GM21526 (cell line): ENCODE measurements at regions not wholly inside any gene's neighbourhood (a gene's known extent, or its start where the extent isn't known, plus 50 kb on each side); places are given as distances from the start of the nearest gene placed in this dataset.

Experiments
- ATAC-seq: cut with Tn5 transposase; IDR thresholded peaks from one replicate; pipeline ENCODE4 v1.9.1; 2021; ENCODE audit warnings: moderate library complexity; ENCODE audit not compliant: unreplicated experiment, low FRiP score

GRCh38 chr5:143761663-143762062 lies 50.3 kb upstream of the HMHB1 start:
- ATAC-seq = no peak

DNA sequence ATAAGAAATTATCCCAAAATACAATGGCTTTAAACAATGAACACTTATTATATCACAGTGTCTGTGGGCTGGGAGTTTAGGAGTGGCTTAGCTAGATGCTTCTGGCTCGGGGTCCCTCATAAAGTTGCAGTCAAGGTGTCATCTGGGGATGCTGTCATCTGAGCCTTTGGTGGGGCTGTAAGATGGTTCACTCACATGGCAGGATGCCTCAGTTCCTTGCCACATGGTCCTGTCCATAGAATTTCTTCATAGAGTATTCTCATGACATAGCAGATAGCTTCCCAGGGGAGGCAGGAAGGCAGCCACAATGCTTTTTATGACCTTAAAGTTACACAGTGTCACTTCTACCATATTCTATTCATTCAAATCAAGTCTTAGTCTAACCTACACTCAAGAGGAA lies 51.2 kb upstream of the HMHB1 start:
- ATAC-seq = no peak

DNA sequence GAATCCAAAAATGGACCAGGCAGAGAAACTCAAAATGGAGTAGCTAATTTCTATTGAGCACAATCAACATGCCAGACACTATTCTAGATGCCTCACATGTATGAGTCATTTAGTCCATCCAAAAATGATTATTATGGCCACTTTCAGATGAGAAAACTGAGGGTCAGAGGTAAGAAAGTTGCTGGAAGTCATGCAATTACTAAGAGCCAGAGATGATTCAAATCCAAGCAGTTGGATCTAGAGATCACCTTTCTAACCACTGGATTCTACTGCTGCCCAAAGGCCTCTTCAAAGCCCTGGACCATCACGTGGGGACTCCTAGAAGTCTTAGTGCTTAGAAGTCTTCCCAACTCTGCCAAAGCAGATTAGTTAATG lies 51.8 kb upstream of the HMHB1 start:
- no peak for ATAC-seq

DNA sequence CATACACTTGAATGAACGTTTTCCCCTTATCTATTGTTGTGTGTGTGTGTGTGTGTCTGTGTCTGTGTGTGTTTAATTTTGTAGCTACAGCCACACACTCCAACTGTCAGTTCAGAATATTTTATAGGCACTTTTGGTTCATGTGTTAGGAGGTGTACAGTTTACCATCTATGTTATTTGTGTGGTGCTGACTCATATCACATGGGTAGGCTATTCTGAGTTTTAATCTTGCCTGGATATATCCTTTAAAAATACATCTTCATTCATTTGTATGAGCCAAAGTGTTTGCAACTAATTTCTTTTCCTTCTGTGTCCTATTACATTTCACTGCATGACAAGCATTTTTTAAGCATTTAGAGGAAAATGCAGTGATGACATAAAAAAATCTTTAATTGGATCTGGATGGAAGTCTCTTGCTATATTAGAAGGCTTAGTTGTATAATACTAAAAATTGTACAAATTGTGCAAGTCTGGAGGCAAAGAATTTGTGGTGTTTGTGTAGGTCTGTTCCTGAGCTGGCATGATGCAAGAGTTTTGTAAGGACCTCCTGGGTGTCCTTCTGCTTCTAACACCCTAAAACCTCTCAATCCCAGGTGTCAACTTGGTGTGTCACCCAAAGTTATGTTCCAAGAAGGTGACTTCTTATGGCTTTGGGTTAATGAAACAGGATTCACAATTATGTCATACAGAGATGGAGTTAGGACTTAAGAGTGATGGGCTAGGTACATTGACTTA lies 52.4 kb upstream of the HMHB1 start:
- ATAC-seq = peak; percentile 26

DNA sequence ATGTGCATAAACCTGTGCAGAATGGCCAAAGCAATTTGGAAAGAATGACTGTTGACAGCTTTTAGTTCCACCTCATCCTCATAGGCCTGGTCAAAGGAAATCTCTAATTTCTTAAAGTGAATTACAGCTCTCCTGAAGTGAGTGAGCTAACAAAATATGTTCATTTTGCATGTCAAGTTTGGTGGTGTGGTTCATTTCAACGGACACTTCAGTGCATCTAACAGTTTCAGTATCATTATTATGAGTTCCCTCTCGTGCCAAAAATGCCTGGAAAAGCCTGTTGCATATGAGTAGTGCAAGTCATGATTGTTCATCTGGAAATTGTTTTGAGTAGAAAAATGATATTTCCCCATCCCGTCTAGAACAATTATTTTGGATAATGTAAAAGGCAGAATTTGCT lies 53.2 kb upstream of the HMHB1 start:
- ATAC-seq = peak; percentile 62

GRCh38 chr5:143758015-143758414 lies 53.9 kb upstream of the HMHB1 start:
- no peak for ATAC-seq

DNA sequence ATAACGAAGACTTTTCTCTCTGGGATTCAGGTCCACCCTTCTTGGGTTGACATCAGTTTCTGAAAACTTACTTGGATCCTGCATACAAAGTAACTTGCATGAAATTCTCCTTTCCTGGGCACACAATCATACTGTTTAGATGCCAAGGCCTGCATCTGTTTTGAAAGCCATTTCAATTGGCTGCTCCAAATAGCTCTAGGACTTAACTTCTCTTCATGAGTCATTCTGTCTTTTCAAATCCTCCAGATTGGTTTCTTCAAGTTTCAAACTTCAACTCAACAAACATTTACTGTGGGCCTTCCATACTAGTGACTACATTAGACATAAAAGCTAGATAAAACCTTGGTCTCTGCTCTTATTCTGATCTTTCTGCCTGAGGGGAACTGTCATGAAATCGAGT lies 54.8 kb upstream of the HMHB1 start:
- ATAC-seq = no peak

DNA sequence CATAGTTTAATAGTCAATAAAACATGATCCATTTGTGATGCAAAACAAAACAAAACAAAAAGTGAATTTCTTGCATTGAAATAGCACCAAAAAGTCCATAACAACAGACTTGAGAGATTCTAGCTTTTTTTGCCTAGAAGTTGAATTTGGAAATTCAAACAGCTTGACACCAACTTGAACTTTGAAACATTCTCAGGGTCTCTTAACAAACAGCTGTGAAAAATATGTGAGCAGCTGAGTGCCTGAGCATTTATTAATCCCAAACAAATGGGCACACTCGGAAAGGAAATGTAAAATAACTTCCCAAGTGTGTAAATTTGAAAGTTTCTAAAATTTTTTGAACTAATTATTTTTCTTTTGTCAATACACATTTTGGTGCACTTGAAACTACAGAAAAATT lies 56.0 kb upstream of the HMHB1 start:
- no peak for ATAC-seq

GRCh38 chr5:143752165-143752850 lies 59.7 kb upstream of the HMHB1 start:
- ATAC-seq = no peak

GRCh38 chr5:143751342-143751741 lies 60.6 kb upstream of the HMHB1 start:
- ATAC-seq = no peak

DNA sequence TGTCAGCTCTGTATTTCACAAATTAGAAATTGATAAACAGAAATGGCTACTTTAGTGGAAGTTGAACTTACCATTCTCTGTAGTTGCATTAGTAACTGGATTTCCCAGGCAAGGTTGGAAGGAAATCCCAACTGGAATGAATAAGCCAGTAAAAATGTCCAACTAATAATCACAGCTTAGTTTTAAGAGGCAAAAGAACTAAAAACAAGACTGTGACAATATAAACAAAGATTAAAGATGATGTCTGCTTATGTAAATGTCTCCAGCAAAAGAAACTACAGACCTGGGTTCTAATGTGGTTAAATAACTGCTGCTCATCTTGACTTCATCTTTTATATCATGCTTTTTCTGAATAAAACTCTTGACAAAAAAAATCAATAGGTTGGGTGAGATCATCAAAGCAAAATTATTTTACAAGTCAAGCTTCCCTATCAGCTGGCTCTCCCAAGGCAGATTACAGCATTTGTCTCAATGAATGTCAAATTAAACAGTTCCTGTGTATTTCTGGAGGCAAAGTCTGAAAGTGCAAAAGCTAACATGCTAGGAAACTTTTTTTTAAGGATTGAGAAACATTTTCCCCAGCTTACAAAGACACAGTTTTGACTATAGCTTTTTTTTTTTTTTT lies 62.3 kb upstream of the HMHB1 start:
- no peak for ATAC-seq

- no peak for ATAC-seq
Measured at GRCh38 chr5:143748516-143748915, 63.4 kb upstream of the HMHB1 start.

DNA sequence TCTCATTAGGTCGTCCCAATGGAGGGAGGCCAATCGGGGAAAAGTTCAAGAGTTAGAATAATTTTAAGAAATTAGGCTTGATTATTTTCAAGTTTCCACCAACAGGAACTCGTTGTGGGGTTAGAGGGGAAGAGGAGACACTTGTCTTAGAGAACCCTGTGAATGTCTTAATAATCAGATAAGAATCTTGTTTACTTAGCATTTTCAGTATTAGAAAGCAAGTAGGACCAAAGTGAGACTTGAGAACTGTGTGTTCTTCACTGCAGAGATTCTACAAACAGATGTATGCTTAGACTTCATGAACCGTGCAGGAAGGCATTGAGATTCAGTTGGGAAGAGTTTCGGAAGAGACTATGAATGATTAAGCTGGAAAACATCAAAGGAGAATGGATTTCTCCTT lies 69.0 kb upstream of the HMHB1 start:
- no peak for ATAC-seq

DNA sequence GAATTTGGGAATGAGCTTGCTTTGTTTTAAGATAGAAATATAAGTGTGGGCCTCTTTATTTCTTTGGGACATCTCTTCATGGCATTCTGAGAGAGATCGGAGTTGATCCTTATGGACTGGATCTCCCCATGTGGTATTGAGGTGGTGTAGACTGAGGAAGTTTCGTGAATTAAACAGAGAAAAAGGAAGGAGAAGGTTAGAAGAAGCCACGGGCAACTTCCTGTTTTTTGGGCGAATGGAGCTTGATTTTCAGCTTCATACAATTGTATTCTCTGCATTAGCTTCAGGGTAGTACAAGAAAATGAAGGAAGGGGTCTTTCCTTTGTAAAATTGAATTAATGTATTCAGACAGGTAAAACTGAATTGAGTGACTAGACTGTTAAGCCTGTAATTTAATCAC lies 70.5 kb upstream of the HMHB1 start:
- ATAC-seq = no peak

DNA sequence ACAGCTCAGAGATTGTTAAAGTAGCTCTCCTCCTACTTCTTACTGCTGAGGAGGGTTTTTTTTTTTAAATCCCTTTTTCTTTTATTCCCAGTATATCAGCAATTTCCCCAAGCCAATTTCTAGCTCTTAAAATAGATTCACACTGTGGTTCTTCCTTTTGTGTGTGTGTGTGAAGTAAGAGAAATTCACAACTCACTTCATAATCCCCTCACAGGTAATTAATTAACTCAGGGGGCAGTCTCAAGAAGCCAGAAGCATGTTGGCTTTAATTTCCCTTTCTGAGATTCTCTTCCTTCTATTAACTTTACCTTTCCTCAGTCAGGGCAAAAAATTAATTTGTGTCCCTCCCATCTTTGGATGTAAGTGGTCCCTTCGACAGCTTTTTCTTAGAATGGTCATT lies 71.0 kb upstream of the HMHB1 start:
- ATAC-seq = no peak

- no peak for ATAC-seq
Measured at GRCh38 chr5:143739746-143740145, 72.2 kb upstream of the HMHB1 start.

- ATAC-seq = no peak
Measured at GRCh38 chr5:143738417-143739401, 73.3 kb upstream of the HMHB1 start.

DNA sequence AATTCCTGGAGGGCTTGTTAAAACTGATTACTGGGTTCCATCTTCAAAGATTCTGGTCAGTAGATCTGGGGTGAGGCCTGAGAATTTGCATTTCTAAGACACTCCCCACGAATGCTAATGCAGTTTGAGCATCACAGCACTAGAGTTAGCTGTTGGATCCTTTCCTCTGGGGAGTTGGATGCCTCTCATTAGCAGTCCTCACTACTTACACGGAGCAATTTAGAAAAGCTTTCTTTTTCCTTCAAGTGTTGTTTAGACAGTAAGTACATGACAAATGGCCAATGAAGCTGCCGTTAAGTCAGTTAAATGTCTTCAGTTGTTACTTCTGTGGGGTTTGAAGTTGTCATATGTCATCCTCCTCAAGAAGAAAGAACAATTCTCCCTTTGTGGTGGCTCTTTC lies 74.9 kb upstream of the HMHB1 start:
- no peak for ATAC-seq

DNA sequence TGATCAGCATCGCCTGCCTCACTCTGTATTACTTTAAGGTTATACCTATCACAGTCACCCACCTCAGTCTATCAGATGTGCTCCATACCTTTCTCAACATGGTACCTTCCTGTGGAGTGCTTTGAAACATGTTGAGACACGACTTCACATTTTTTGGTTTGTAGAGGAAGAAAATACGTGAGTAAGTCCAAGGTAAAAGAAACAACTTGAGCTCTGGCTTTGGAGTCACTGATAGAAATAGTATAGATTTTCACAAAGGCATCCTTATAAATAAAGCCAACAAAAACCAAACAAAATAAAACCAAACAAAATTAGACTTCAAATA lies 77.5 kb upstream of the HMHB1 start:
- ATAC-seq = no peak

DNA sequence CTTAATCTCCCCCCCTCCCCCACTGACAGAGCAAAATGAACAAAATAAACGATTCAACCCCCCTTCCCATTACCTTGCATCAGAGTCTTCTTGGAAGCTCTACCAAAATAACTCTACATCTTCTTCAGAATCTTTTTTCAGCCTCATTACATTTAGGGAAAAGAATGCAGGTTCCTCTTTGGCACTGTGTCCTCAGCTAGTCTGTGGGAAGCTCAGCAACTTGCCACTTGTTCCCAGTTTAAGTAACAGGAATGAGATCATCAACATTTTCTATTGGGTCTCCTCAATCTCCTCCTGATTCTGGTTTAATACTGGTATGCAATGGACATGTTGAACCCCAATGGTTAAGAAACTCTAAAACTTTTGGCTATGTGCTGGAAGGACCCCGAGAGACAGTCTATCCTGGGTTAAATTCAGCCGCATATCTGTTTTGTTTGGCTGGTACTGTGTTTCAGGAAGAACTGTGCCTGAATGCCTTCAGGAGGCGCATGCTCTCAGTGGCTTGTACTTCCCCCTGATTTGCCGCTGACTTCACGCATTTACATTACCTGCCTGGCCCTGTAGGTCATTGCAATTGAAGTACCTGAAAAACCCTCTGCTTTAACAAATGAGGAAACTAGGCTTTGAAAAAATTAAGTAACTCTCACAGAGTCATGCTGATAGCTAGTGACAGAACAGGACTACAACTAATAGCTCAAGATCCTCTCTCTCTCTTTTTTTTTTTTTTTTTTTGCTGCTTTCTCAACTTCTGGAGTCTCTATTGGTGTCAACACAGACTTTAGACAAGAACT lies 78.1 kb upstream of the HMHB1 start:
- no peak for ATAC-seq
